ENCODE measurements at regions not wholly inside any gene's neighbourhood (a gene's known extent, or its start where the extent isn't known, plus 50 kb on each side); places are given as distances from the start of the nearest gene placed in this dataset.
"Not testable (repeated sequence)": the region's sequence is repeated elsewhere in the genome, so short reads cannot be mapped to it uniquely, and the experiment has no call there.

GRCh38 chr2:88802026-88802425 is 110.6 kb downstream of the RPIA start:
- not testable (repeated sequence) for DNase-seq

DNA sequence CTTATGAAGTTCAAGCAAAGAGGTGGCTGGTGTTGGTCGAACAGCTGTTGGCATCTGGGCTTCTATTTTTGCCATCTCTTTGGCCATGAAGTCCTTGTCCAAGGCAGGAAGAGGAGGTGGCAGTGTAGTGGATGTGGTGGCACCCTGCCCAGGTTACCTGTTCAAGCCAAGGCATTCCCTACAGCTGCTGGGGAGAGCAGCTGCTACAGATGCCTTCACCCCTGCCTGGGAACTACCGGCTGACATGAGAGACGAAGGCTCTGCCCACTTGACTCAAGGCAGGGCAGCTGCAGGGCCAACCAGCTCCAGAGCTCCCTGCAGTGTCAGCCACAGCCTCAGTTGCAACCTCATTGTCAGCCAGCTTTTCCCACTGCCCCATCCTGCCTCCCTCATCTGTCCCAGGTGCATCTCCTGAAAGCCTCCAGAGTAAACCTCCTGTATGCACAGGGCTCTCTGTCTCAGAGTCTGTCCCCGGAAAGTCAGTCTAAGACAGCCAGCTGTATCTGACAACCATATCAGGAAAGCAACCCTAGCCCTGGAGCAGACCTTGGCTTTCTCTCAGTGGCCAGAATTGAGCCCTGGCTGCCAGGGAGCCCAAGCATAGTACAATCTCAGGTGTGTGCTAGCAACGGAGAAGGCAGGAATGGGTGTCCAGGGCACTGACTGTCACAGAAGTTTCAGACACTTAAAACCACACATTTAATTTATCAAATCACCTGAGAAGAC is 115.9 kb downstream of the RPIA start:
- peak; percentile 47 for DNase-seq

DNA sequence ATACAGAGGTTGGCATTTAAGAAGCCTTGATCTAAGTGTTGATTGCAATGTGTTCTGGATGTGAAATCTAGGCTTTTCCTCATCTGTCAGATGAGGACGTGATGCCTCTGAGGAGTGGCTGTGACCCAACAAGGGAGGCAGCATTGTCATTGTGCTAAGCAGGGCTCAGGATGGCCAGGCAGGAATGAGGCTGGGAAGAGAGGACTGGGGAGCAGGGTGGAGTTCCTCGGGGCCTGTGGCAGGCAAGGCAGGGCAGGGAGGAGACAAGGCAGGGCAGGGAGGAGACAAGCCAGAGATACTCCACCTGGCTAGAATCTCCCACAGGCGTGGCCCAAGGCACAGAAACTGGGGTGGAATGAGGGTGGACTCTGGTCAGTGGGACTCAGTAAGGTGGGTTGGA is 116.6 kb downstream of the RPIA start:
- DNase-seq: no peak

DNA sequence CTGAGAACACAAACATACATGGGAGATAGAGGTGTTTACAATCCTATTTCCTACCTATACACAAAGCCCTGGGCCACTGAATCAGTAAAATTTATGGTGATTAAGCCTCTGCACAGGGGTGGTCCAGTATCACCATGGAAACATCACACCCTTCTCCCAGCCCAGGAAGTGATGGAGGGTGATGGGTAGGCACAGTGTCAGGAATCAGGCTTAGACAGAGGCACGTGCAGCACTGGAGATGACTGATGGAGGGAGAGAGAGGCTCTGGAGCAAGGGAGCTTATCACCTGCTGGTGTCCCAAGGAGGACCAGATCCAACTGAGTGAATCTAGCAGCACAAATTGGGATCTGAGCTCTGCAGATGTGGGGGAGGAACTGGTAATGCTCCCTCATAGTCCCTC is 117.2 kb downstream of the RPIA start:
- DNase-seq: no peak

- DNase-seq: no peak
These were observed 117.7 kb downstream of the RPIA start for GRCh38 chr2:88809216-88809615.

- DNase-seq: peak; percentile 10
These were observed 118.5 kb downstream of the RPIA start for GRCh38 chr2:88810017-88810416.

GRCh38 chr2:88810488-88810887 is 119.0 kb downstream of the RPIA start:
- DNase-seq: no peak

DNA sequence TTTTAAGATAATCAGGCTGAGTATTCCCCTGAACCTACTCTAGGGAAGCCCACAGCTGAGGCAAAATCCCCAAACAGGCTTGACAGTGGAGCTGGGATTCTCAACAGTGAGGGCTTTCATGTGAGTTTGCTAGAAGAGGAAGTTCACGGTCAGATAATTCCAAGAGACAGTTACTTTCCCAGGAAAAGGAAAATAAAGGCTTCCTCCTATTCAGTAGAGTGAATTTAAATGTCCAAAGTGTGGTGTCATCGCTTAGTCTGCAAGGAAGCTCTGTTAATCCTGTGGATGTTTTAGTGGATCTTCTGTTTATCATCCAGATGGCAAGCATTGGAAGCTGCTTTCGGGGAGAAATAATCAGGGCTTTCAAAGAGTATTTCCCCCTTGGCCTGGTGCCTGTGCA is 119.8 kb downstream of the RPIA start:
- DNase-seq: no peak

DNA sequence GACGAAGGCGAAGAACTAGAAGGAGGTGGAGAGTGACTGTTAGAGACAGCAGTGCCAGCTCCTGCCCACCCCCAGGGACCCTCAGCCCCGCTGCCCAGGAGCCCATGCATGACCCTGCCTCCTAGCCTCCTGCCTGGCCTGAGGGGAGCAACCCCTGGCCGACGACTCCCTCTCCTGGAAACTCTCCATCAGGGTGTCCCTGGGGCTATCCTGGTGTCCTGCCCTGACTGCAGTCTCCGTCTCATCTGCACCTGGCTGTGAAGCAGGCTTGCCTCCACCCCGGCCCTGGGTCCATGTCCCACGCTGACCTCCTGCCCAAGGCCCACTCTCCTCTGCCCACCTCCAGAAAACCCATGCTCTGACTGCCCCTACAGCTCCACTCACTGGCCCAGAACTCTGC is 120.2 kb downstream of the RPIA start:
- DNase-seq: no peak

- DNase-seq: no peak
These were observed 122.1 kb downstream of the RPIA start for GRCh38 chr2:88813612-88814011.

GRCh38 chr2:88815282-88815681 is 123.8 kb downstream of the RPIA start:
- DNase-seq: no peak

DNA sequence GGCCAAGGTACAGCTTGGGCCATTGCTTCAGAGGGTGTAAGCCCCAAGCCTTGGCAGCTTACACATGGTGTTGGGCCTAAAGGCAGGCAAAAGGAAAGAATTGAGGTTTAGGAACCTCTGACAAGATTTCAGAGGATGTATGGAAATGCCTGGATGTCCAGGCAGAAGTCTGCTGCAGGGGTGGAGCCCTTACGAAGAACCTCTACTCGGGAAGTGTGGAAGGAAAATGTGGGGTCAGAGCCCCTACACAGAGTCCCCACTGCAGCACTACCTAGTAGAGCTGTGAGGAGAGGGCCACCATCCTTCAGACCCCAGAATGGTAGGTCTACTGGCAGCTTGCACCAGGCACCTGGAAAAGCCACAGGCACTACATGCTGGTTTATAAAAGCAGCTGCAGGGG is 124.2 kb downstream of the RPIA start:
- DNase-seq: no peak

DNA sequence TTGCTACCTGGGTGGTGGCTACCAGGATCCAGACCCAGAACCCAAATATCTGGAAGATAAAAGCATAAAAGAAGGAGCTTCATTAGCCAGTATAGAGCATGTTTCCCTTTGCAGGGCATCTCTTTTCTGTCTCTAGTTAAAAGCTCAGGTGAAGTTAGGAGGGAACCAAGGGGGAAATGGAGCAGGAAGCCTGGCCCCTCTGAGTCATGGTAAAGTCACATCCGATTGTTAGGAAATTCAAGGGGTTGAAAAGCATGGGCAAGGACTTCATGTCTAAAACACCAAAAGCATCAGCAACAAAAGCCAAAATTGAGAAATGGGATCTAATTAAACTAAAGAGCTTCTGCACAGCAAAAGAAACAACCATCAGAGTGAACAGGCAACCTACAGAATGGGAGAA is 126.9 kb downstream of the RPIA start:
- no peak for DNase-seq

DNA sequence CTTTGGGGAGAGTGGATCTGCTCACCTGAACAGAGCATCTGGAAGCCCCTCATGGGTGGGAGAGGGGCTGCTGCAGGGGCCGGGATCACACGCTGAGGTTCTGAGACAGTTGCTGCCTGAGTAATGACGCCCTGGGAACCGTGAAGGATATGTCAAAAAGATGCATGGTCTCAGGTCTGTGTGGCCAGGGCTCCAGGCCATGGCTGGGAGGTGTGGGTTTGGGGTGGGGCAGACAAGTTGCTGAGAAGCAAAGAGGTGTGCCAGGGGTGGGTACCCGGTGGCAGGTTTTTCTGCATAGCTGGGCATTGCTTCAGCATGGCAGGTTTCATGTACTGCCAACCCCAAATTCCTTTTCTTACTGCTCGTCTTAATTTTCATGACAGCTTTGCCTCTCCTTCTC is 133.5 kb downstream of the RPIA start:
- DNase-seq: no peak

- DNase-seq: no peak
These were observed 134.9 kb downstream of the RPIA start for GRCh38 chr2:88826399-88826798.

DNA sequence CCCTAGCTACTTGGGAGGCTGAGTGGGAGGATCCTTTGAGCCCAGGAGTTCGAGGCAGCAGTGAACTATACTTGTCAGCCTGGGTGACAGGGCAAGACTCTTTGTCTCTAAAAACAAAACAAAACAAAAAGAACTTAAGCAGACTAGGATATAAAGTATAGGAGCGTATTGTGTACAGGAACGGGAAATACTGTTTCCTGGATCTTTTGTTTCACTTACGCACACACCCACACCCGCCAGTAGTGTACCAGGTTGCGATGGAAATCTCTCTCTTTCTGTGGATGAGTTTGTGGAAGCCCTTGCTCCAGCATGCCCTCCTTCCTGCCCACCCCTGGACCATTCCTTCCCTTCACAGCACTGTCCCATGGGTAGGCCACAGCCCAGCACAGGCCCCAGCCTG is 136.3 kb downstream of the RPIA start:
- no peak for DNase-seq

DNA sequence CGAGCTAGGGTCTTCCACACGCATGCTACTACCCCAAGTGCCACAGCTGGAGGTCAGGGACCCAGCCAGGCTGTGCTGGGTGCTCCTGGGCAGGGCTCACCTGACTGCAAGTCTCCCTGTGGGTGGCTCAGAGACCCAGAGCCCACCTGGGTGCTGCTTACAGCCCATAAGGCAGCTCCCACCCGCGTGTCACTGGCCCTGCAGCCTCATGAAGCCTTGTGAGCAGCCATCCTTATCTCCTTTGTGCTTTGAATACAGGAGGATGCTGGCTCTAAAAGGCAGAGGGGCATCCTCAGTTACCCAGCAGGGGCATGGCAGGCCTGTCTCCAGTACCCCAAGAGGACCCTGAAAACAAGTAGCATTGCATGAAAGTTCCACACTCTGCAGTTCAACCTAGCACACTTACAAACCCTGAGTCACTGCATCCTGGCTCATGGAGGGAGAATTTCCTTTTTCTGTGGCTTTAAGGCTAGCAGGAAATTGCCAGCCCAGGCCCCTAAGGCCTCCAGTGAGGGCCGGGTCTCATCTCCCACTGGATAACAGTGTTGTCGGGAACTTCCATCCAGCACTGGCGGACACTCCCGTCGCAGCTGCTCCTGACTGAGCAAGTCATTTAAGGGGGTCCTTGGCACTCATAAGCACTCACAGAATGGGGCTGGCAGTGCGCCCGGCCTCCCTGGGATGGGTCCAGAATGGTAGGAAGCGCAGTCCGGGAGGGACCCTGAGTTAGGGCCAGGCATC is 137.1 kb downstream of the RPIA start:
- DNase-seq: no peak

DNA sequence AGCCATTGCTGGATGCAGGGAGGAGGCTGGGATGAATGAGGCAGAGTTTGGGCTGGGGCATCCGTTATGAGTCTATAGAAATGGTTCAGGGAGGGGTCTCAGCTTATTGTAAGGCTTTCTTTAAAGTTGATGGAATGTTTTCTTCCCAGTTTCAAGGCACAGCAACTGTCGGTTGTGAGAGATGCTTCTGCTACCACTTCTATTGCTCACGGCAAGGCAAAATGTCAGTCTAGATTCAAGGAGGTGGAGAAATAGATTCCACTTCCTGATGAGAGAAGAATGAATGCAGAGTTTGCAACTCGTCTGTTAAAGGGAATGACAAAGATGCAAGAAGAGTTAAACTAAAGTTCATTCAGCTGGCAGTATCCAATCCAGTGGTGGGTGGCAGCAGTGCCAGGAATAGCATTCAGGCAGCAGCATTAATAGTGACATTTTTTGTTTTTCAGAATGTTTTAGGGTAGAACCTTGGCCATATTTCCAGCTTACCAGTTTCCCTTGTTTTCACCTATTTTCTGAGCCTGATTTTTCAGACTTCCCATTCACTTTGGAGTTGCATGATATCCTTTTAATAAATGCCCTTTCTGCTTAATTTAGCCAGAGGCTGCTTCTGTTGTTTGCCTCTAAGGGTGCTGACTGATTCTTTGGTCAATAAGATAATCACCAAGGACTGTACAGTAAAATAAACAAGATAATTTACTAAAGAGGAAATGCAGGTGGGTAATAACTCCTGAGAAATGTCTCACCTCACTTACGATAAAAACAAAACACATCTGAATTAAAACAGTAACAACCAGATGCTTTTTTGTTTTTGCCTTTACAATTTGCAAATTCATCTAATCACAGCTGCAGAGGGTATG is 138.4 kb downstream of the RPIA start:
- DNase-seq: no peak

DNA sequence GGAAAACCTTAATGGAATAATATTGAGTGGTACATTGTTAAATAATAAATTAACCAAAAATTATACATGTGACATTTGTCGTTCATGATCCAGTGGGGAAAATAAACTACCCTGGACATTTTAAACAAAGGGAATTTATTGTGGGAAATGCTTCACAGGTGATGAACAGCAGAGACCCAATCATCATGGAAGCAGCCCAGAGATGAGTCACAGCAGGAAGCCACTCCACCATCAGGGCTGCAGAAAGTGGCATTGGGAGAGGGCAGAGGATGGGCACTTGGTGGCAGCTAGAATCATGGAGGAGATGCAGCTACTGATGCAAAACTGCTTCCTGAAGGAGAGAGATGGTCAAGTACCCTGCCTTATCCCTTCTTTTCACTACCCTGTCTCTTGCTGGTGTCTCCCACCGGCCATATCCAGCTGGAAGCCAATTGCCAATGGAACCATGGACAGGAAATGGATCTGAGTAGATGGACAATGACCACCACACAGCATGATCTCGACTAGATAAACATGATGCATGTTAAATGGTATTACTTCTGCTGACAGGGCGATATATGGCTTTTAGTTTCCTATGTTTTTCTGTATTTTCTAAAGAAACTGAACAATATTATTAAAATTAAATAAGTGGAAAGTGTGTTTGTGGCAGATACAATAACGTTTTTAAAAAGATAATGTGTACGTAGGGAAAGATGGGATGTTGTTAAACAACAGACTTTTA is 139.8 kb downstream of the RPIA start:
- DNase-seq: no peak

DNA sequence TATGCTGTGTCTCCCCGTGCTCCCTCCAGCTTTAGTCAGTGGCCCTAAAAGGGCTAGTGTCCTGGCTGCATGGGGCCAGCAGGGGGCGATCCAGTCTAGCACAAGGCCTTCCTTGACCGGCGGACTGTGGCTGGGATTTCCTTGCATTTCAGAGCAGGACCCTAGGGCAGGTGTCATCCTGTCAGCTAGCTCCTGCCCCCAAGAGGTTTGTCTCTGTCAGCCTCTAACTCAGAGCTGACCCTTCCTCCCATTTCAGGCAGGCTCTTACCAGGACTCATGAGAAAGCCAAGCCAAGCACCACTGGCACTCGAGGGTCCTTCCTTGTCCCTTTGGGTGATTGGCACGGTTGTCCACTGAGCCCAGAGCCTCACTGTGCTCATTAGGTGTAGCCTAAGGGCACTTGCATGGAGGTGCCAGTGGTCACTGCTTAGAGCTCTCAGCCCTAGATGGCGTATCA is 140.3 kb downstream of the RPIA start:
- peak; percentile 12 for DNase-seq

DNA sequence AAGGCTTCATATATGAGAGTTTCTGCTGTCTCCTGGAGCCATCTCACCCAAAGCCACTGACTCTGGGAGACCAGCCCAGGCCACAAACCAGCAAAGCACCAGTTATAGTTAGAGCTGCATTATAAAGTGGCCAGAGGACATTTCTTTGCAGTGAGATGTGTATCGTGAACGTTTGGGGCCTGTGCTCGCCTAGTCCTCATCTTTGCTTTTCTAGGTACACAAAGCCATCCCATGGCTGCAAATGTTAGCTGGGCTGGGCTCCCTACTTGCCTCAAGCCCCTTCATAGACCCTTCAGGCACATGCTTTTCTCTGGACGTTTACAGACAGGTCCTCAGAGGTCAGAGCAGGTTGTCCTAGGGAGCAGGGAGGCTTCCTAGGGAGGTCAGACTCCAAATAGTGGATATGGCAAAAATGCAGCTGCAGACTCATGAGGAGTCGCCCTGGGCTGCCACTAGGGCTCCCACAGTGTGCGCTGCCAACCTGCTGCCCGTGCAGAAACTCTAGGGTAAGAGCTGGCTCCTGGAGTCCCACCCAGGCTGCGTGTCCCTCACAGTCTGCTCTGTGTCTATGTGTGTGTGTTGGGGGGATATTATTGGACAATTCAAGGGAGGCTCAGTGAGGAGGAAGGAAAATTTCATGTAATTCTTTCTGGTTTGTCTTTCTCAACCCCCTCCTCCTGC is 141.0 kb downstream of the RPIA start:
- no peak for DNase-seq

GRCh38 chr2:88832992-88833389 is 141.5 kb downstream of the RPIA start:
- DNase-seq: no peak

All from NCI-H2029 treated with DMSO at 0.1 percent for 48 hours (cell line).